HepG2 (cell line): ENCODE measurements at regions not wholly inside any gene's neighbourhood (a gene's known extent, or its start where the extent isn't known, plus 50 kb on each side); places are given as distances from the start of the nearest gene placed in this dataset.

Experiments
- CC2D1A ChIP-seq: sonication (generic); formaldehyde crosslinking; IDR thresholded peaks from 2 replicates; pipeline ENCODE4 v1.8.1; 2023; ENCODE audit warnings: mild to moderate bottlenecking, missing genetic modification reagents
- CENPT ChIP-seq: sonication (generic); formaldehyde crosslinking; IDR thresholded peaks from 2 replicates; pipeline ENCODE4 v1.8.0; 2022; ENCODE audit warnings: low read depth, mild to moderate bottlenecking, moderate library complexity, missing genetic modification reagents
- FIP1L1 ChIP-seq: fragments of 200-400 bp; formaldehyde crosslinking; IDR thresholded peaks from 2 replicates; pipeline ENCODE4 v1.6.1; 2018; ENCODE audit warnings: low read depth, mild to moderate bottlenecking, low read length, moderate library complexity, borderline replicate concordance; ENCODE audit not compliant: insufficient read depth
- FOXO4 ChIP-seq: sonication (generic); formaldehyde crosslinking; conservative IDR thresholded peaks from 2 replicates; pipeline ENCODE4 v1.8.1; 2023; ENCODE audit warnings: missing genetic modification reagents
- POGK ChIP-seq: sonication (generic); formaldehyde crosslinking; conservative IDR thresholded peaks from 2 replicates; pipeline ENCODE4 v1.8.0; 2022; ENCODE audit warnings: mild to moderate bottlenecking, moderate library complexity, missing genetic modification reagents
- SETDB1 ChIP-seq: sonication (generic); formaldehyde crosslinking; IDR thresholded peaks from 2 replicates; pipeline ENCODE4 v1.5.1; 2020; ENCODE audit warnings: missing genetic modification reagents, mild to moderate bottlenecking, borderline replicate concordance
- TEF ChIP-seq: sonication (generic); formaldehyde crosslinking; IDR thresholded peaks from 2 replicates; pipeline ENCODE4 v1.5.0; 2020; ENCODE audit warnings: missing genetic modification reagents
- TRIM22 ChIP-seq: fragments of 450-650 bp; IDR thresholded peaks from 2 replicates; pipeline ENCODE4 v1.6.1; 2017
- ZBTB8A ChIP-seq: sonication (generic); formaldehyde crosslinking; IDR thresholded peaks from 2 replicates; pipeline ENCODE4 v1.4.0; 2020; ENCODE audit warnings: mild to moderate bottlenecking, low read depth, missing genetic modification reagents, borderline replicate concordance
- ZNF598 ChIP-seq: sonication (generic); formaldehyde crosslinking; IDR thresholded peaks from 2 replicates; pipeline ENCODE4 v1.5.1; 2020; ENCODE audit warnings: mild to moderate bottlenecking, missing genetic modification reagents, borderline replicate concordance
- ZNF772 ChIP-seq: sonication (generic); formaldehyde crosslinking; IDR thresholded peaks from 2 replicates; pipeline ENCODE4 v1.5.0; 2020; ENCODE audit warnings: mild to moderate bottlenecking, missing genetic modification reagents

GRCh38 chr1:83024251-83024767, 974.6 kb downstream of the TTLL7 start (continued):
- TF ChIP-seq TEF (no peak), ZNF598 (CRISPR knock-in tag) (no peak), CENPT (no peak), FIP1L1 (no peak), POGK (CRISPR knock-in tag) (no peak), SETDB1 (CRISPR knock-in tag) (no peak), CC2D1A (CRISPR knock-in tag) (no peak), FOXO4 (no peak), ZNF772 (CRISPR knock-in tag) (no peak), TRIM22 (no peak), ZBTB8A (CRISPR knock-in tag) (no peak)
